Ascending aorta (tissue), 2 donors: ENCODE measurements at regions not wholly inside any gene's neighbourhood (a gene's known extent, or its start where the extent isn't known, plus 50 kb on each side); places are given as distances from the start of the nearest gene placed in this dataset.
"Not testable (repeated sequence)": the region's sequence is repeated elsewhere in the genome, so short reads cannot be mapped to it uniquely, and the experiment has no call there.

Source experiments
- DNase-seq, 2 donors: peaks; one replicate each; pipeline ENCODE4 v3.0.0-alpha.2; 2019; ENCODE audit warnings: low spot score in 2 of 2
- H3K27ac ChIP-seq, 2 donors: fragments of 200-600 bp; sonication (generic); one replicate each; pipeline ENCODE4 v1.5.1; 2016 to 2017; ENCODE audit warnings: mild to moderate bottlenecking in 1 of 2
- H3K27me3 ChIP-seq: fragments of 200-600 bp; sonication (generic); one replicate; pipeline ENCODE4 v1.5.1; 2017
- H3K36me3 ChIP-seq, 2 donors: fragments of 200-600 bp; sonication (generic); one replicate each; pipeline ENCODE4 v1.5.1; 2016
- H3K4me1 ChIP-seq, 2 donors: fragments of 200-600 bp; sonication (generic); one replicate each; pipeline ENCODE4 v1.5.1; 2016 to 2017; ENCODE audit warnings: mild to moderate bottlenecking in 1 of 2
- H3K4me3 ChIP-seq, 2 donors: fragments of 200-600 bp; sonication (generic); one replicate each; pipeline ENCODE4 v1.5.1; 2016 to 2017; ENCODE audit warnings: mild to moderate bottlenecking in 1 of 2
- H3K9me3 ChIP-seq, 2 donors: fragments of 200-600 bp; sonication (generic); one replicate each; pipeline ENCODE4 v1.5.1; 2016
- intact Hi-C: fragments of 100-400 bp; cut with DNase I; formaldehyde crosslinking; loops from one replicate; pipeline ENCODE4 v1.15.1; 2023
- TF ChIP-seq, protein P1 (sequence below), 3 experiments: fragments of 200-600 bp in 2 of 3; fragments of 450-650 bp in 1 of 3; sonication (generic) in 2 of 3; IDR thresholded peaks; one replicate each; pipeline ENCODE4 v1.5.1; 2016 to 2019; ENCODE audit warnings: antibody characterized with exemption in 3 of 3, mild to moderate bottlenecking in 1 of 3, moderate library complexity in 1 of 3

DNA sequence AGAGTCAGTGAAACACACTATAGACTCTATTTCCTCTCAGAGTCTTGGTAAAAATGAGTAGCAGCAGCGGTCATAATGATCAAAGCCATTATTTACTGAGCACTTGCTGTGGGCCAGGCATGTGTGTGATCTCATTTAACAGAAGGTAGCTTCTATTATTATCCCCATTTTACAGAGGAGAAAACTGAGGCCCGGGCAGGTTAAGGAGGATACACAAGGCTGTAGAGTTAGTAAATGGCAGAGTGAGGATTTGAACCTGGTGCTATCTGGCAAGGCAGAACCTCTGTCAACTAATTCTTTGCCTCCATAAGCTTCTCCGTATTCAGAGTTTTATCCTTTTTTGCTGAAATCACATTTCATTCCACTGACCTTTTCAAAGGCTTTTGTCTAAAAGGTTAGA lies 122.2 kb upstream of the SALL4 start:
- Histone ChIP-seq H3K4me1 (no peaks in the 10 kb centered on the region), H3K4me3 (no peak overlapping the region), H3K36me3 (no peaks in the 10 kb centered on the region), H3K9me3 (no peaks in the 10 kb centered on the region), H3K27me3 (no peaks in the 10 kb centered on the region), H3K27ac (no peak overlapping the region)
- intact Hi-C loops = no loop called here
- TF ChIP-seq, protein P1, sequence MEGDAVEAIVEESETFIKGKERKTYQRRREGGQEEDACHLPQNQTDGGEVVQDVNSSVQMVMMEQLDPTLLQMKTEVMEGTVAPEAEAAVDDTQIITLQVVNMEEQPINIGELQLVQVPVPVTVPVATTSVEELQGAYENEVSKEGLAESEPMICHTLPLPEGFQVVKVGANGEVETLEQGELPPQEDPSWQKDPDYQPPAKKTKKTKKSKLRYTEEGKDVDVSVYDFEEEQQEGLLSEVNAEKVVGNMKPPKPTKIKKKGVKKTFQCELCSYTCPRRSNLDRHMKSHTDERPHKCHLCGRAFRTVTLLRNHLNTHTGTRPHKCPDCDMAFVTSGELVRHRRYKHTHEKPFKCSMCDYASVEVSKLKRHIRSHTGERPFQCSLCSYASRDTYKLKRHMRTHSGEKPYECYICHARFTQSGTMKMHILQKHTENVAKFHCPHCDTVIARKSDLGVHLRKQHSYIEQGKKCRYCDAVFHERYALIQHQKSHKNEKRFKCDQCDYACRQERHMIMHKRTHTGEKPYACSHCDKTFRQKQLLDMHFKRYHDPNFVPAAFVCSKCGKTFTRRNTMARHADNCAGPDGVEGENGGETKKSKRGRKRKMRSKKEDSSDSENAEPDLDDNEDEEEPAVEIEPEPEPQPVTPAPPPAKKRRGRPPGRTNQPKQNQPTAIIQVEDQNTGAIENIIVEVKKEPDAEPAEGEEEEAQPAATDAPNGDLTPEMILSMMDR (IDR thresholded peaks at IDR 0.05) = no peak
- no peak for DNase-seq

DNA sequence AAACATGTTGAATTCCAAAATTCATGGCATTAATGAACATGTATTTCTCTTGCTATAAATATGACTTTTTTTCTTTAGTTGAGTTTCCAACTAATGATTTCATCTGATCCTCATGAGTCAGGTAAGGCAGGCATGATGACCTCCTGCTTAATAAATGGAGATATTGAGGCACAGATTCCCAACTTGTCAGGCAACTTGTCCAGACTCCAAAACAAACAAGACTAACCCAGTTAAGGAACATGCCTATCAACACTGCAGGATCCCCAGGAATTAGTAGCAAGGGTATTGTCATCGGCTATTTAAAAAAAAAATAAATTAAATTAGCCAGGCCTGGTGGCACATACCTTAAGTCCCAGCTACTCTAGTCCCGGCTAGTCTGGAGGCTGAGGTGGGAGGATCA lies 121.3 kb upstream of the SALL4 start:
- intact Hi-C loops = no loop called here
- TF ChIP-seq, protein P1 (IDR thresholded peaks at IDR 0.05) = no peak
- H3K27ac ChIP-seq = no peak overlapping the region
- H3K9me3 ChIP-seq = no peaks in the 10 kb centered on the region
- H3K4me1 ChIP-seq = no peaks in the 10 kb centered on the region
- no peak overlapping the region for H3K4me3 ChIP-seq
- H3K36me3 ChIP-seq = no peaks in the 10 kb centered on the region
- DNase-seq = no peak
- no peaks in the 10 kb centered on the region for H3K27me3 ChIP-seq

DNA sequence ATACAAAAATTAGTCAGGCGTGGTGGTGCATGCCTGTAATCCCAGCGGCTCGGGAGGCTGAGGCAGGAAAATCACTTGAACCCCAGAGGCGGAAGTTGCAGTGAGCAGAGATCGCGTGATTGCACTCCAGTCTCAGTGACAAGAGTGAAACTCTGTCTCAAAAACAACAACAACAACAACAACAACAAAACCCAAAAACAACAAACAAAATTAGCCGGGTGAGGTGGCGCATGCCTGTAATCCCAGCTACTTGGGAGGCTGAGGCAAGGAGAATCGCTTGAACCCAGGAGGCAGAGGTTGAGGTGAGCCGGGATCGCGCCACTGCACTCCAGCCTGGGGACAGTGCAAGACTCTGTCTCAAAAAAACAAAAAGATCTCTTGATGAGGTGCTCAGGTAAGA lies 120.5 kb upstream of the SALL4 start:
- H3K9me3 ChIP-seq, H3K27me3 ChIP-seq, H3K27ac ChIP-seq, DNase-seq, H3K36me3 ChIP-seq, H3K4me1 ChIP-seq, intact Hi-C loops, H3K4me3 ChIP-seq: not testable (repeated sequence)

DNA sequence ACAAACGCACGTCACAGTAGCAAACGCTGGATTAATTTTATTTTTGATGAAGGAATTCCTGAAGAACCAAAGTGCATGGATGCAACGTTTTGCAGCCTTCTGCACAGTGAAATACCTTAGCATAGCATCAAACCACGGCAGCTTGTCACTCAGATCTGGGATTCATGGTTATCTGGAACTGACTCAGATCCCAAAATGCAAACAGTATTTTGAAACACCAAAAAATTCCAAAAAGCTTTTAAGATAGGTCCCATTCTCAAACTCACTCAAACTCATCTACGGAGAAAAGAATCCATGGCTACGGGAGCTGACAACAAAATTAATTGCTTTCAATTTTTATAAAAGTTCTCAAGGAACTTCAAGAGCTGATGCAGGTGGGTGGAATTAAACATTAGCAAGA lies 116.2 kb upstream of the SALL4 start:
- TF ChIP-seq, protein P1 (IDR thresholded peaks at IDR 0.05) = no peak

DNA sequence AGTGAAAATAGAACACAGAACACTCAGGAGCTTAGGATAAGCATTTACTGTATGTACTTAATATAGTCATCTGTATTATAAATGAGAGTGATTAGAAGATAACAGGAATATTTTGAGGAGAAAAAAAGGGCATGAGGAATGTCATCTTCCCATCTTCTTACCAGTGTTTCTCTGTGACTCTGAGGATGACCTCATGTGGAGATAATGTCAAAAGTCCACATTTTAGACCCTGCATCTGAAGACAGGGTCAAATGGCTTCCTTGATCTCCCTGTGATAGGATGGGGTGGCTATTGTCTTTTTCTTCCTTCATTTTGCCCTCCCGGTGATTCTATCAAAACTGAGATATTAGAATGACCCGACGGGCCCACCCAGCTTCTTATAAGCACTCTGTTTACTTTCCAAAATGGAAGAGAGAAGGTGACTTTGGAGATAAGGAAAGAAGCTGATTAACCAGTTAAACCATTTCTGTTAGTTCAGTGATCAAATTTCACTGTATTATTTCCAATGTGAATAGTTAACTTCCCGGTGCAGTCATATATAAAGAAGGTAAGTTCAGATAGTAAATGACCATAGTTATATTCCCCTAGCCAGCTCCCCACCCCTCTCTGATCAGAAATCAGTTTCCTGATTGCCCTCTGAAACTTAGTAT lies 115.7 kb upstream of the SALL4 start:
- intact Hi-C loops = no loop called here
- no peaks in the 10 kb centered on the region for H3K27me3 ChIP-seq
- H3K27ac ChIP-seq = no peak overlapping the region
- no peak for DNase-seq
- H3K36me3 ChIP-seq = no peaks in the 10 kb centered on the region
- no peaks in the 10 kb centered on the region for H3K4me1 ChIP-seq
- H3K4me3 ChIP-seq = no peak overlapping the region
- no peaks in the 10 kb centered on the region for H3K9me3 ChIP-seq
- TF ChIP-seq, protein P1 (IDR thresholded peaks at IDR 0.05) = no peak

More for the DNA sequence above, 116.2 kb upstream of the SALL4 start:
- Histone ChIP-seq H3K36me3 (no peaks in the 10 kb centered on the region), H3K27ac (no peak overlapping the region), H3K4me1 (no peaks in the 10 kb centered on the region), H3K4me3 (no peak overlapping the region), H3K9me3 (no peaks in the 10 kb centered on the region), H3K27me3 (no peaks in the 10 kb centered on the region)
- intact Hi-C loops = no loop called here
- no peak for DNase-seq

DNA sequence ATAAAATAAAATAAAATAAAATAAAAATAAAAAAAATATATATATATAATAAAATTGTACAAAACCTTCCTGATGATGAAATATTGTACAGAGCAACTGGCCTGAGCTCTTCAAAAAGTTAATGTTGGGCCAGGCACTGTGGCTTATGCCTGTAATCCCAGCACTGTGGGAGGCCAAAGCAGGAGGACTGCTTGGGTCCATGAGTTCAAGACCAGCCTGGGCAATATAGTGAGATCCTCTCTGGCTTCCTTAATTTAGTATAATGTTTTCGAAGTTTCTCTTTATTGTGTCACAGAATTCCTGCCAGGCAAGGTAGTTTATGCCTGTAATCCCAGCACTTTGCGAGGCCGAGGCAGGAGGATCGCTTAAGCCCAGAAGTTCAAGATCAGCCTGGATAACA lies 113.9 kb upstream of the SALL4 start:
- Histone ChIP-seq H3K4me1 (no peaks in the 10 kb centered on the region), H3K9me3 (no peaks in the 10 kb centered on the region), H3K27me3 (no peaks in the 10 kb centered on the region), H3K27ac (no peak overlapping the region), H3K36me3 (no peaks in the 10 kb centered on the region), H3K4me3 (no peak overlapping the region)
- TF ChIP-seq, protein P1 (IDR thresholded peaks at IDR 0.05) = no peak
- intact Hi-C loops = no loop called here
- DNase-seq = no peak
